Keratinocyte (primary cell): ENCODE measurements at regions not wholly inside any gene's neighbourhood (a gene's known extent, or its start where the extent isn't known, plus 50 kb on each side); places are given as distances from the start of the nearest gene placed in this dataset.

Experiments
- EZH2 ChIP-seq: IDR thresholded peaks from one replicate; pipeline ENCODE4 v1.6.1; 2012; ENCODE audit warnings: inconsistent platforms, mild to moderate bottlenecking, low read length, moderate library complexity
- TF ChIP-seq, protein P1 (sequence below), 3 experiments: IDR thresholded peaks in 1 of 3; conservative IDR thresholded peaks in 1 of 3; optimal IDR thresholded peaks in 1 of 3; 2 replicates in 2 of 3; 3 replicates in 1 of 3; pipeline versions ENCODE3 to v1.5.1; 2011; ENCODE audit warnings: low read length in 3 of 3, mild to moderate bottlenecking in 3 of 3, moderate library complexity in 2 of 3, control low read depth in 1 of 3, inconsistent platforms in 1 of 3; ENCODE audit not compliant: insufficient read depth in 2 of 3; ENCODE audit errors: extremely low read depth in 1 of 3

DNA sequence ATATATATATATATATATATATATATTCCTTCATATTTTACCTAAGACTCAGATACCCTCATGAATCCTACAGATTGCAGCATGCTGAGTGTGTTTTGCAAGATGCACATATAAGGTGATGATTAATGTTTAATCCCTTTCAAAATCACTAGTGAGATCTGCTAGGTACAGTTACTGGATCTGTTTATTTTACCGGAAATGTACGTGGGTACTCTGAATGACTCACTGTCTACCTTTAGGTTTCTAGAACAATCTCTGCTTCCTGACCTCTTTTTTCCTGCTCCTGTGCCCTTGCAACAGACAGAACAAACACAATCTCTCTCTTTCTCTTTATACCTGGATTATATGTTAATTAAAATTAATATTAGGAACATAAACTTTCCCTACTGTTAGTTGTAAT is 379.6 kb downstream of the FAM133A start:
- TF ChIP-seq, protein P1, sequence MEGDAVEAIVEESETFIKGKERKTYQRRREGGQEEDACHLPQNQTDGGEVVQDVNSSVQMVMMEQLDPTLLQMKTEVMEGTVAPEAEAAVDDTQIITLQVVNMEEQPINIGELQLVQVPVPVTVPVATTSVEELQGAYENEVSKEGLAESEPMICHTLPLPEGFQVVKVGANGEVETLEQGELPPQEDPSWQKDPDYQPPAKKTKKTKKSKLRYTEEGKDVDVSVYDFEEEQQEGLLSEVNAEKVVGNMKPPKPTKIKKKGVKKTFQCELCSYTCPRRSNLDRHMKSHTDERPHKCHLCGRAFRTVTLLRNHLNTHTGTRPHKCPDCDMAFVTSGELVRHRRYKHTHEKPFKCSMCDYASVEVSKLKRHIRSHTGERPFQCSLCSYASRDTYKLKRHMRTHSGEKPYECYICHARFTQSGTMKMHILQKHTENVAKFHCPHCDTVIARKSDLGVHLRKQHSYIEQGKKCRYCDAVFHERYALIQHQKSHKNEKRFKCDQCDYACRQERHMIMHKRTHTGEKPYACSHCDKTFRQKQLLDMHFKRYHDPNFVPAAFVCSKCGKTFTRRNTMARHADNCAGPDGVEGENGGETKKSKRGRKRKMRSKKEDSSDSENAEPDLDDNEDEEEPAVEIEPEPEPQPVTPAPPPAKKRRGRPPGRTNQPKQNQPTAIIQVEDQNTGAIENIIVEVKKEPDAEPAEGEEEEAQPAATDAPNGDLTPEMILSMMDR (optimal IDR thresholded peaks at IDR 0.05 in 1 of 3, IDR thresholded peaks at IDR 0.05 in 1 of 3, conservative IDR thresholded peaks at IDR 0.05 in 1 of 3; ENCODE audit: extremely low read depth in 1 of 3, insufficient read depth in 2 of 3, low read length in 3 of 3), result no peak
- no peak for TF ChIP-seq EZH2
